Thoracic aorta (tissue), 2 donors: ENCODE measurements at regions not wholly inside any gene's neighbourhood (a gene's known extent, or its start where the extent isn't known, plus 50 kb on each side); places are given as distances from the start of the nearest gene placed in this dataset.
"Not testable (repeated sequence)": the region's sequence is repeated elsewhere in the genome, so short reads cannot be mapped to it uniquely, and the experiment has no call there.

ENCODE experiments used
- ATAC-seq: fragments of 150-250 bp; one replicate; pipeline ENCODE4 v1.8.0; 2017; ENCODE audit warnings: low read depth; ENCODE audit not compliant: insufficient number of reproducible peaks, low FRiP score
- DNase-seq: peaks from one replicate; pipeline ENCODE4 v3.0.0-alpha.2; 2020; ENCODE audit warnings: low spot score
- H3K27ac ChIP-seq, 2 donors: fragments of 200-600 bp; sonication (generic); 1 replicate in 1 of 2; 2 replicates in 1 of 2; pipeline ENCODE4 v1.5.1; 2016; ENCODE audit warnings: mild to moderate bottlenecking in 2 of 2, moderate library complexity in 2 of 2
- H3K27me3 ChIP-seq: fragments of 200-600 bp; sonication (generic); replicated peaks from 2 replicates; pipeline ENCODE4 v1.6.0; 2016; ENCODE audit warnings: mild to moderate bottlenecking; ENCODE audit not compliant: insufficient read depth
- H3K36me3 ChIP-seq: fragments of 200-600 bp; sonication (generic); one replicate; pipeline ENCODE4 v1.5.1; 2016
- H3K4me1 ChIP-seq, 2 donors: fragments of 200-600 bp; sonication (generic); 1 replicate in 1 of 2; 2 replicates in 1 of 2; pipeline versions ENCODE4 v1.5.1 to v1.6.0; 2016; ENCODE audit warnings: low read depth in 2 of 2, mild to moderate bottlenecking in 1 of 2; ENCODE audit not compliant: control insufficient read depth in 1 of 2
- H3K4me3 ChIP-seq: fragments of 200-600 bp; sonication (generic); 2 replicates; pipeline ENCODE4 v1.5.1; 2016; ENCODE audit warnings: mild to moderate bottlenecking
- H3K9me3 ChIP-seq: fragments of 200-600 bp; sonication (generic); 2 replicates; pipeline ENCODE4 v1.5.1; 2016
- TF ChIP-seq, protein P1 (sequence below): fragments of 200-600 bp; sonication (generic); IDR thresholded peaks from one replicate; pipeline ENCODE4 v1.5.1; 2019; ENCODE audit warnings: antibody characterized with exemption

- TF ChIP-seq, protein P1, sequence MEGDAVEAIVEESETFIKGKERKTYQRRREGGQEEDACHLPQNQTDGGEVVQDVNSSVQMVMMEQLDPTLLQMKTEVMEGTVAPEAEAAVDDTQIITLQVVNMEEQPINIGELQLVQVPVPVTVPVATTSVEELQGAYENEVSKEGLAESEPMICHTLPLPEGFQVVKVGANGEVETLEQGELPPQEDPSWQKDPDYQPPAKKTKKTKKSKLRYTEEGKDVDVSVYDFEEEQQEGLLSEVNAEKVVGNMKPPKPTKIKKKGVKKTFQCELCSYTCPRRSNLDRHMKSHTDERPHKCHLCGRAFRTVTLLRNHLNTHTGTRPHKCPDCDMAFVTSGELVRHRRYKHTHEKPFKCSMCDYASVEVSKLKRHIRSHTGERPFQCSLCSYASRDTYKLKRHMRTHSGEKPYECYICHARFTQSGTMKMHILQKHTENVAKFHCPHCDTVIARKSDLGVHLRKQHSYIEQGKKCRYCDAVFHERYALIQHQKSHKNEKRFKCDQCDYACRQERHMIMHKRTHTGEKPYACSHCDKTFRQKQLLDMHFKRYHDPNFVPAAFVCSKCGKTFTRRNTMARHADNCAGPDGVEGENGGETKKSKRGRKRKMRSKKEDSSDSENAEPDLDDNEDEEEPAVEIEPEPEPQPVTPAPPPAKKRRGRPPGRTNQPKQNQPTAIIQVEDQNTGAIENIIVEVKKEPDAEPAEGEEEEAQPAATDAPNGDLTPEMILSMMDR: no peak
- H3K27ac ChIP-seq: no peak overlapping the region
- DNase-seq (no peak), ATAC-seq (no peak)
- H3K9me3 ChIP-seq: no peaks in the 10 kb centered on the region
- H3K36me3 ChIP-seq: no peaks in the 10 kb centered on the region
- H3K27me3 ChIP-seq: no peaks in the 10 kb centered on the region
- peaks cover 6 to 37% of the 10 kb centered on the region in 2 donors for H3K4me1 ChIP-seq
- H3K4me3 ChIP-seq: no peak overlapping the region
Observed at GRCh38 chr18:10099539-10100140, 185.8 kb downstream of the VAPA start.

DNA sequence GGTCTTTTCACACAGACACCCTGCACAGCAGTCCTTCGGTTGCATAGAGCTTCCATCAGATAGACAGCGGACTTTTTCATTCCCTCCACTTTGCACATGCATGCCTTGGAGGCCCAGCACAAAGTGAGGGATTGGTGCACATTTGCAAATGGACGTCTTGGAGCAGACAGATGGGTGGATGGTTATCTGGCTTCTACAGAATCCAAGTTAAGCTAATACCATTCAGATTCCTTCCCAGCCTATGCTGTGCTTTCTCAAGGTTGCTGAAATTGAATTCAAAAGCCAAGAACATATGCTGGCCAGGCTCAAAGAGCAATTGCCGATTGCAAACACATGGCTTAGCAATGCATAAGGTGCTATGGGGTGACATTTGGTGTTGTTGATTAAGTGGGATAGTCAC lies 186.4 kb downstream of the VAPA start:
- H3K27me3 ChIP-seq: no peaks in the 10 kb centered on the region
- DNase-seq (no peak), ATAC-seq (no peak)
- H3K4me3 ChIP-seq: no peak overlapping the region
- peaks cover 6 to 37% of the 10 kb centered on the region in 2 donors for H3K4me1 ChIP-seq
- no peaks in the 10 kb centered on the region for H3K36me3 ChIP-seq
- TF ChIP-seq, protein P1: no peak
- H3K27ac ChIP-seq: no peak overlapping the region
- H3K9me3 ChIP-seq: no peaks in the 10 kb centered on the region

DNA sequence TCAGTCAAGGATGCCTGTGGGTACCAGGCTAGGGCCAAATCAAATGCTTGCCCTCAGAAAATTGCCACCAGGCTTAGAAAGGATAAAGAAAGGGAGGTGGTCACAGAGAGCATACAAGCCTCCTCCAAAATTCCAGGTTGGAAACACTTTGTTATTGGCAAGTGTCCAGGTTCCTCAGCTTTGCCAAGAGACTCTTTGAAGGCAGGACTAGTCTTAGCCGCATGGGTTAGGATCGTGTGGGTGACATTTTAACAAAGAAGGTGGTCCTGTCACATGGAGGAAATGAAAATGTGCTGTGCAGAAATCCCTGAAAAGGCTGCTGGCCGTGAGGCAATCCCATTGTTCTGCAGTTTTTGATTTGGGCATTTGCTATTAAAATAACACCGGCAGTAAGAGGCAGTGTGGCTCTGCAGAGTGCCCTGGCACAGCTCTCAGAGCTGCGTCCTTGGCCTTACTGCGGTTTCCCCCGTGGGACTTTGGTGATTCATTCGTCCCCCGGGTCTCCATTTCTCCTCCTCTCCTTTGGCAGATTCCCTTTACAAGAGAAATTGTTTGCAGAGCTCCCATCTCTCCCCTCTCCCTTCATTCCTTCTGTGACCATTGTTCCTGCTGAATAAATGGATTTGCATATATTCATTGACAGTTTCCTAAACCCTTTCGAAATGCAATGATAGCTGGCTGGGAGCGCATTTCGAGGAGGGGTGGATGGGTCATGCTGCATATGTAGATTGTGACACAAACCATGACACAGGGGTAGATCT lies 187.3 kb downstream of the VAPA start:
- ATAC-seq: no peak
- Histone ChIP-seq H3K27me3 (no peaks in the 10 kb centered on the region), H3K27ac (no peak overlapping the region), H3K36me3 (no peaks in the 10 kb centered on the region), H3K4me1 (peaks cover 6 to 37% of the 10 kb centered on the region in 2 donors), H3K9me3 (no peaks in the 10 kb centered on the region), H3K4me3 (peak overlapping the region; percentile 43)
- TF ChIP-seq, protein P1: no peak
- DNase-seq: no peak

- Histone ChIP-seq H3K27me3 (no peaks in the 10 kb centered on the region), H3K4me1 (peaks cover 6 to 37% of the 10 kb centered on the region in 2 donors), H3K9me3 (no peaks in the 10 kb centered on the region), H3K4me3 (peak overlapping the region; percentile 43), H3K36me3 (no peaks in the 10 kb centered on the region), H3K27ac (peak overlapping the region in 1 of 2 donors; percentile 21)
- DNase-seq (no peak), ATAC-seq (no peak)
- TF ChIP-seq, protein P1: no peak
Observed at GRCh38 chr18:10101729-10102128, 187.9 kb downstream of the VAPA start.

DNA sequence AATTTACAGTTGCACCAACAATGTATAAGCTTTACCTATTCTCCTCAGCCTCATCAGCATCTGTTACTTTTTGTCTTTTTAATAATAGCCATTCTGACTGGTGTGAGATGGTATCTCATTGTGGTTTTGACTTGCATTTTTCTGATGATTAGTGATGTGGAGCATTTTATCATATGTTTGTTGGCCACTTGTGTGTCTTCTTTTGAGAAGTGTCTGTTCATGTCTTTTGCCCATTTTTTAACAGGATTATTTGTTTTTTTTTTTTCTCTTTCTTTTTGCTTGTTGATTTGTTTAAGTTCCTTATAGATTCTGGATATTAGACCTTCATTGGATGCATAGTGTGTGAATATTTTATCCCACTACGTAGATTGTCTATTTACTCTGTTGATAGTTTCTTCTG lies 191.3 kb downstream of the VAPA start:
- not testable (repeated sequence) for DNase-seq, H3K27ac ChIP-seq, H3K4me3 ChIP-seq, H3K27me3 ChIP-seq, H3K9me3 ChIP-seq, H3K36me3 ChIP-seq, ATAC-seq
- H3K4me1 ChIP-seq: peaks cover 6 to 30% of the 10 kb centered on the region in 2 donors
